GM12864 (cell line): ENCODE measurements at regions not wholly inside any gene's neighbourhood (a gene's known extent, or its start where the extent isn't known, plus 50 kb on each side); places are given as distances from the start of the nearest gene placed in this dataset.

Experiments
- DNase-seq: peaks from one replicate; pipeline ENCODE4 v3.0.0-alpha.2; 2011; ENCODE audit warnings: low read depth
- H3K4me3 ChIP-seq: 2 replicates; pipeline ENCODE4 v1.5.1; 2011; ENCODE audit warnings: mild to moderate bottlenecking, low read depth, low read length, control low read depth
- CTCF ChIP-seq: IDR thresholded peaks from 2 replicates; pipeline ENCODE4 v1.5.1; 2011; ENCODE audit warnings: low read depth, mild to moderate bottlenecking, moderate library complexity, low read length, control low read depth, inconsistent platforms; ENCODE audit errors: missing control alignments

GRCh38 chr2:173697929-173698328, 267.2 kb downstream of the SP3 start:
- TF ChIP-seq CTCF = no peak
- DNase-seq = no peak
- no peak overlapping the region for H3K4me3 ChIP-seq

GRCh38 chr2:173705656-173706055, 259.5 kb downstream of the SP3 start:
- no peak overlapping the region for H3K4me3 ChIP-seq
- no peak for TF ChIP-seq CTCF
- no peak for DNase-seq

DNA sequence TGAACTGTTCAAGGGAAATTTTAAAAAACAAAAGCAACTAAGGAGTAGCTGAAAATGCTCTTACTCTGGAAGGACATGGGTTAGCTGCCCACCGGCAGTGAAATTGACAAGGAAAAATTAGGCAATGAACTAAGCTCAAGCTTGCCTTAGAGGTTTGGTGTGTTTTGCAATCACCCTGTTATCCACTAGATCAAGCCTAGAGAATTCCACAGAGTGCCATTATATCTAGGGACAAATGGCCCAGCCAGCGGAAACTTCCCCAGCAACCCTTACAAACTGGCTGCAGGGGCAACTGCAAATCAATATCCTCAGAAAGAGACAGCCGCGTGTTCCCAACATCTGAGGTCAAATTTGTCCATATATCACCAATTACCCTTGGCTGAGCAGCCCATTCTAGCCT, 258.2 kb downstream of the SP3 start:
- no peak for TF ChIP-seq CTCF
- DNase-seq = no peak
- no peak overlapping the region for H3K4me3 ChIP-seq

DNA sequence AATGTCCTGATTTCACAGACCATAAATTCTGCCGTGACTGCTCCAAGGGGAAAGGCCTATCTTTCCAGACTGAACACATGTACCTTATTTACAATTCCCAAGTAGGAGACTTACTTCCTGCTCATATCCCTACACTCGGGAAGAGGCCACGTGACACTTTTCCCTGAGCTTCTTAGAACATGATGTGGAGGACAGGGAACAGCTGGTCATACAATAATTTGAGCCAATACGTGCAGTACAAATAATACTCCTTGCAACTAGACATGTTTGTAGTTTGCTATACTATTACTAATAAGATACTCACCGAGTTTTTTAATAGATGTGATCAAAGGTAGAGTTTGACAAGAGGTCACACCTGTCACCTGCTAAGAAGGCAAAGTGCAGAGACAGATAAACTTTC, 256.4 kb downstream of the SP3 start:
- DNase-seq = no peak
- H3K4me3 ChIP-seq = no peak overlapping the region
- no peak for TF ChIP-seq CTCF

DNA sequence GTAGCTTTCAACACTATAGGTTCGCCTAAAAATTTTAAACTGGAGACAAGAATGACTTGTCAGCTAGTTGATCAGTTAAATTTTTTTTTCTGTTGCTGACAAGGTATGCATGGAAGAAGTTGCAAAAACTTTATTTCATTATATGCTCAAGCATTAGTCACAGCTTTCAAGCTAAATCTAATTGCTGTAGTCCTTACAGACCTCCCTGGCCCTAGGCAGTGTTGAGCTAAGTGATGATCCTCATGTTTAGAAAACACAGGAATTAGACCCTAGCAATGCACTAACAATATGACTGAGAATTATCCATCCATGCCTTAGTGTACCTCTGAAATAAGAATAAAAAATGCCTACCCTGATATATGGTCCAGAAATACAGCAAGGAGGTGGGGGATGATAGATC, 253.4 kb downstream of the SP3 start:
- no peak for TF ChIP-seq CTCF
- H3K4me3 ChIP-seq = no peak overlapping the region
- no peak for DNase-seq

GRCh38 chr2:173713904-173714555, 251.1 kb downstream of the SP3 start:
- no peak overlapping the region for H3K4me3 ChIP-seq
- DNase-seq = no peak
- TF ChIP-seq CTCF = no peak

DNA sequence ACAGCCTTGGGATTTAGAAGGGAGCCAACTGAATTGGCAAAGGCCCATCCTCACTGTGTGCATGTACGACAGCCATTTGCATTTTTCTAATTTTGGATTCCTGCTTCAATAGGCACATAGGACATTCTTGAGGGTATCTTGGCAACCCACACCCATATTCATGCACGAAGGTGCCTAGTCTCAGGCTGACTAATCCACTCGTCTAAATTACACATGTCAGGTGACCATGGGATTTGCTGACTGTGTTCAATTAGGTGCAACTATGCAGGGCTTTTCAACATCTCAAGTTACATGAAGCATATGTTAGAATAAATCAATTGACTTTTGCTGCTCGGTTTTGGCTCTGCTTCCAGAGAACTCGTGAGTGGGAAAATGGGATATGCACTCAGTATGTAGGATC, 249.7 kb downstream of the SP3 start:
- DNase-seq = no peak

More for the DNA sequence above, 249.7 kb downstream of the SP3 start:
- TF ChIP-seq CTCF = no peak
- no peak overlapping the region for H3K4me3 ChIP-seq
